H4 (cell line): ENCODE measurements at regions not wholly inside any gene's neighbourhood (a gene's known extent, or its start where the extent isn't known, plus 50 kb on each side); places are given as distances from the start of the nearest gene placed in this dataset.

Experiments used
- DNase-seq: peaks from one replicate; pipeline ENCODE4 v3.0.0-alpha.2; 2015; ENCODE audit warnings: low spot score

- no peak for DNase-seq
Observed at GRCh38 chr9:81844131-81844567, 84.1 kb upstream of the SPATA31D4 start.

- DNase-seq: no peak
Observed at GRCh38 chr9:81847181-81847915, 80.9 kb upstream of the SPATA31D4 start.

- peak; percentile 35 for DNase-seq
Observed at GRCh38 chr9:81848472-81848871, 79.8 kb upstream of the SPATA31D4 start.

- no peak for DNase-seq
Observed at GRCh38 chr9:81849631-81850259, 78.5 kb upstream of the SPATA31D4 start.

GRCh38 chr9:81850724-81851123, 77.5 kb upstream of the SPATA31D4 start:
- DNase-seq: no peak

- no peak for DNase-seq
Observed at GRCh38 chr9:81851340-81851739, 76.9 kb upstream of the SPATA31D4 start.

- DNase-seq: no peak
Observed at GRCh38 chr9:81852820-81853219, 75.4 kb upstream of the SPATA31D4 start.

- DNase-seq: peak; percentile 11
Observed at GRCh38 chr9:81855538-81855937, 72.7 kb upstream of the SPATA31D4 start.

- DNase-seq: no peak
Observed at GRCh38 chr9:81858657-81859430, 69.4 kb upstream of the SPATA31D4 start.

- no peak for DNase-seq
Observed at GRCh38 chr9:81860581-81860980, 67.6 kb upstream of the SPATA31D4 start.

- no peak for DNase-seq
Observed at GRCh38 chr9:81861644-81862043, 66.6 kb upstream of the SPATA31D4 start.

GRCh38 chr9:81868145-81868544, 60.1 kb upstream of the SPATA31D4 start:
- DNase-seq: peak; percentile 61

GRCh38 chr9:81871695-81872094, 56.5 kb upstream of the SPATA31D4 start:
- peak; percentile 41 for DNase-seq

- DNase-seq: no peak
Observed at GRCh38 chr9:81874250-81874649, 54.0 kb upstream of the SPATA31D4 start.

- peak; percentile 72 for DNase-seq
Observed at GRCh38 chr9:81874931-81875330, 53.3 kb upstream of the SPATA31D4 start.

- no peak for DNase-seq
Observed at GRCh38 chr9:81877047-81877446, 51.2 kb upstream of the SPATA31D4 start.
